Fibroblast of the aortic adventitia (primary cell): ENCODE measurements at regions not wholly inside any gene's neighbourhood (a gene's known extent, or its start where the extent isn't known, plus 50 kb on each side); places are given as distances from the start of the nearest gene placed in this dataset.

ENCODE experiments used
- DNase-seq: peaks from one replicate; pipeline ENCODE4 v3.0.0-alpha.2; 2010; ENCODE audit warnings: low read depth
- H3K4me3 ChIP-seq: 2 replicates; pipeline ENCODE4 v1.5.1; 2011; ENCODE audit warnings: low read depth, mild to moderate bottlenecking, control low read depth, low read length, moderate library complexity
- TF ChIP-seq, protein P1 (sequence below): IDR thresholded peaks from 2 replicates; pipeline ENCODE4 v1.5.1; 2011; ENCODE audit warnings: mild to moderate bottlenecking, low read length, control low read depth, inconsistent platforms; ENCODE audit not compliant: insufficient read depth

DNA sequence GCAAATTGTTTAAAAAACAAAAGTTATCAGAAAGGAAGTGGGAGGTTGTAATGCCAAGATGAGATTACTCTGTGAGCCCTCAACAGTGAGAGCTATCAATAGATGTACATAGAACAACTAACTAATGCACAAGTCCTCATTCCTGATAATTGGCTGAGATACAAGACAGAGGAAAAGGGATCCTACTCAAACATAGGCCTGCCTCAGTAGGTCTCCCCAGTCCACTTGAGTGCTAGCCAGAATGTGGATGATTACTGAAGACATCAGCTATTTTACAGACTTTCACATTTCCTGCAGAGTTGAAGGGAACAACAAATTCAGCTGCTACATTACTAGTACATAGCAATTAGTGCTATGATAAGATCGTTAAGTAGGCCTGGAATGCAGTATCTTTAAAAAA lies 981.9 kb downstream of the TUSC7 start:
- TF ChIP-seq, protein P1, sequence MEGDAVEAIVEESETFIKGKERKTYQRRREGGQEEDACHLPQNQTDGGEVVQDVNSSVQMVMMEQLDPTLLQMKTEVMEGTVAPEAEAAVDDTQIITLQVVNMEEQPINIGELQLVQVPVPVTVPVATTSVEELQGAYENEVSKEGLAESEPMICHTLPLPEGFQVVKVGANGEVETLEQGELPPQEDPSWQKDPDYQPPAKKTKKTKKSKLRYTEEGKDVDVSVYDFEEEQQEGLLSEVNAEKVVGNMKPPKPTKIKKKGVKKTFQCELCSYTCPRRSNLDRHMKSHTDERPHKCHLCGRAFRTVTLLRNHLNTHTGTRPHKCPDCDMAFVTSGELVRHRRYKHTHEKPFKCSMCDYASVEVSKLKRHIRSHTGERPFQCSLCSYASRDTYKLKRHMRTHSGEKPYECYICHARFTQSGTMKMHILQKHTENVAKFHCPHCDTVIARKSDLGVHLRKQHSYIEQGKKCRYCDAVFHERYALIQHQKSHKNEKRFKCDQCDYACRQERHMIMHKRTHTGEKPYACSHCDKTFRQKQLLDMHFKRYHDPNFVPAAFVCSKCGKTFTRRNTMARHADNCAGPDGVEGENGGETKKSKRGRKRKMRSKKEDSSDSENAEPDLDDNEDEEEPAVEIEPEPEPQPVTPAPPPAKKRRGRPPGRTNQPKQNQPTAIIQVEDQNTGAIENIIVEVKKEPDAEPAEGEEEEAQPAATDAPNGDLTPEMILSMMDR, result no peak
- H3K4me3 ChIP-seq, result no peak overlapping the region
- DNase-seq, result no peak

DNA sequence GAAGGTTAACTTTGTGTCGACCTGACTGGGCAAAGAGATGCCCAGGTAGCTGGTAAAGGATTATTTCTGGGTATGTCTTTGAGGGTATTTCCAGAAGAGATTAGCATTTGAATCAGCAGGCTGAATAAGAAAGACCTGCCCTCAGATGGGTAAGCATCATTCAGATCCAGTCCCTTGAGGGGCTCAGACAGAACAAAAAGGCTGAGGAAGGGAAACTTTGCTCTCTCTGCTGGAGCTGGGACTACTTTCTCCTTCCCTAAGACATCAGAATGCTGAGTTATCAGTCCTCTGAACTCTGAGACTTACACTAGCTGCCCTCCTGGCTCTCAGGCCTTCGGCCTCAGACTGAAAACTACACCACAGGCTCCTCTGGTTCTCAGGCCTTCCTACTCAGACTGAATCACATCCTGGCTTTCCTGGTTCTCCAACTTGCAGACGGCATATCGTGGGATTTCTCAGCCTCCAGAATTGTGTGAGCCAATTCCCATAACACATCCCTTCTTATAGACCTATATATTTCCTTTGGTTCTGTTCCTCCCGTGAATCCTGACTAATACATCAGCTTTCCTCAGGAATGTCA lies 982.9 kb downstream of the TUSC7 start:
- peak; percentile 72 for DNase-seq
- no peak overlapping the region for H3K4me3 ChIP-seq
- TF ChIP-seq, protein P1, result no peak

DNA sequence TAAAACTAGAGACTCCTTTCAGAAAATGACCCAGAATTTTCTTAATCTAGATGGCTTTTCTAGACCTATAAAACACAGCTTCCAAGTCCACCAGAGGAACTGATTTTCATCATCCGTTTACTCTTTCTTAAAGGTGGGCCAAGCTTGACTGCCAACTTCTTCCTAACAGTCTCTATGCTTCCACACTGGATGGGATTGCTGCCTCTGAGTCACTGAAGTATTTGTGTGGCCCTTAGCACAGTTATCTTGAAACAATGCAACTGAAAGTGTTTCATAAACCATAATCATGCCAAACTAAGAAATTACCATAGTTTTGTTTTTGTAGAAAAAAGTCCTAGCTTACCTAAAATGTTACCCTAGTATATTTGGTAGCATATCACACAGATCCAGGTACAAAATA lies 985.7 kb downstream of the TUSC7 start:
- TF ChIP-seq, protein P1, result no peak
- no peak overlapping the region for H3K4me3 ChIP-seq
- DNase-seq, result peak; percentile 93

DNA sequence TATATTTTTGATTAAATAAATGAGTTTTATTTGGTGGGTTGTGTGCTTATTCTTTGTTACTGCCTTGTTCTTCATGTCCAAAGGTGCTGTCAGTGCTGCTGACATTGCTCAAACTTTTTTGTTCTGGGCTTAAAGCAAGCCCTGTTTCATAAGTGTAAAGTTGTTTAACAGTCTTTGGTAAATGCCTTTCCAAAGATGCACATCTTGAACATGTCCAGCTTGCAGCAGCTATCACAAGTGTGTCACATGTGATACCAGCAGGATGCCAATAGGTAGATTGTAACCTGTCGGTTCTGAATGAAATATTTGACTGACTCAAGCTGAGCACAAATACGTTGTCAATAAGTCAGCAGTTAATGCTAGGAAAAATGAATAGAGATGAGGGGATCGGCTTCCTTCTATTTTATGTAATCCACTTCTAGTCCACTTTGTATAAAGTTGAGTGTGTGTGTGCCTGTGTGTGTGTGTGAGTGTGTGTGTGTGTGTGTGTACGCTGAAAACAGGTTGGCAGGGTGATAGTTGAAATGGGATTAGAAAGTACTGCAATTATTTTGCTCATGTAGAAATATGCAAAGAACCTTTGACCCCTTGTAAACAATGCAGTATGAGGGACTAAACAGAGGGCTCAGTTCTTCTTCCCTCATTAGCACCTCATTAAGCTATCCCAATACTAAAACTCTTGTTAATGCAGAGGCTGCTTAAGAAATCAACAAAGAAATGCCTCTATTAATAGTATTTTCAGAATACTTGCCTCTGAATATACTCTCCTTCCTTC lies 986.5 kb downstream of the TUSC7 start:
- H3K4me3 ChIP-seq, result no peak overlapping the region
- no peak for DNase-seq
- TF ChIP-seq, protein P1, result no peak

DNA sequence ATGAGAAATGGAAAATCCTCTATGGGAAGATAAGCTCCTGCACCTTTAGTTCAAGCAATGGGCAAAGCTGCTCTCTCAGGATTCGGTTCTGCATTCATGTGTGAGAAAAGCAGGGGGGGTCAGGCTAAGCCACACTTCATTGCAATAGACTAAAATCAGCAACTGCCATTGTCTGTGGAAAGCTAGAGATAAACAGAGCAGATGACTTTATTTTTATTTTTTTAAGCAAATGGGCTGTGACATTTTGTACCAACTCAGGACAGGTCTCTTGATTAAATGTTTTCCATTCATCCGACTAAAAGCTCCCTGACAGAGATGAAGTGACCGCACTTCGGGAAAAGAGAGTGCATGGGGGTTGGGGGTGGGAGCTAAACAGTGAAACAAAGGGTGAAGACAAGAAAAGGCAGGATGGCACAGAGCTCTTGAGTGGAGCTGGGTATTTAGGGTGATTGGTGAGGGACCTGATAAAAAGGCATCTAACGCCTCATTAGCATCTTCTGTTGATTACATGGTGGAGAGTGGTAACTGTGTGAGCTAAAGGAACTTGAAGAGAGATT lies 987.4 kb downstream of the TUSC7 start:
- H3K4me3 ChIP-seq, result no peak overlapping the region
- no peak for DNase-seq
- TF ChIP-seq, protein P1, result no peak

DNA sequence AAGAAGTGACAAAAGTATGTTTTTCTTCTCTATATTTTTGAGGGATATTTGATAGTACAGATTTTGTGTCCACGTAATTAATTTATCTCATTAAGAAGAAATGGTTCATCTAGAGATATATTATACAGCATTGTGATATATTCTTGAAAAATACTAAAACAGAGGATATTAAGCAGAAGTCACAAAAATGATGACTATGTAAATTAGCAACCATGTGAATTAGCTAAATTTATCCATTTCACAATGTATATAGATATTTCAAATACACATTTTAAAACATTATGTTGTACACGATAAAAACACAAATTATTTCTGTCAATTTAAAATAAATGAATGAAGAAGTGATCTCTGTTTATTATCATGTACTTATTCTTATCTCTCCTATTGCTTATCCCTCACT lies 989.5 kb downstream of the TUSC7 start:
- no peak for DNase-seq
- no peak overlapping the region for H3K4me3 ChIP-seq
- TF ChIP-seq, protein P1, result no peak
